Heart left ventricle (tissue), 13 donors: ENCODE measurements at regions not wholly inside any gene's neighbourhood (a gene's known extent, or its start where the extent isn't known, plus 50 kb on each side); places are given as distances from the start of the nearest gene placed in this dataset.

Experiments
- POLR2A ChIP-seq, 2 donors: fragments of 450-650 bp; IDR thresholded peaks; one replicate each; pipeline ENCODE4 v1.6.1; 2017; ENCODE audit warnings: antibody characterized with exemption in 2 of 2, mild to moderate bottlenecking in 2 of 2, moderate library complexity in 2 of 2
- TF ChIP-seq, protein P1 (sequence below), 12 donors: fragments of 200-600 bp; sonication (generic) in 4 of 12; IDR thresholded peaks; one replicate each; pipeline versions ENCODE4 v1.5.0 to v1.8.0; 2018 to 2022; ENCODE audit warnings: antibody characterized with exemption in 12 of 12, mild to moderate bottlenecking in 5 of 12
- donor health status: ischemic (EF 13 %, LVEDD 7.1; RV severe dilation, severe dysfunction).
- donor health status: DM: no; HTN: yes; CAD: no.
- donor health status: DM: no; HTN: no; CAD: no.
- donor health status: ischemic (EF 25% LVEDD 6.9; RV normal size, moderate dysfunction).
- donor health status: ischemic (EF 25% LVEDD 5.7; RV mildly dilated, moderate dysfunction).
- donor health status: ischemic (EF 35%, LVEDD 5.7; RV mildly dilated, moderate dysfunction).
- donor health status: nonischemic (EF 11% LVEDD 7.7; RV severe dilation, severe dysfunction).
- donor health status: DM: yes; HTN: yes; CAD: no.
- donor health status: PGD.
- donor health status: ischemic (EF 29% LVEDD 5.4; RV normal size, mild dysfunction).
- donor health status: nonischemic (EF 23%, LVEDD 6.1; RV moderate dilation, normal function).

DNA sequence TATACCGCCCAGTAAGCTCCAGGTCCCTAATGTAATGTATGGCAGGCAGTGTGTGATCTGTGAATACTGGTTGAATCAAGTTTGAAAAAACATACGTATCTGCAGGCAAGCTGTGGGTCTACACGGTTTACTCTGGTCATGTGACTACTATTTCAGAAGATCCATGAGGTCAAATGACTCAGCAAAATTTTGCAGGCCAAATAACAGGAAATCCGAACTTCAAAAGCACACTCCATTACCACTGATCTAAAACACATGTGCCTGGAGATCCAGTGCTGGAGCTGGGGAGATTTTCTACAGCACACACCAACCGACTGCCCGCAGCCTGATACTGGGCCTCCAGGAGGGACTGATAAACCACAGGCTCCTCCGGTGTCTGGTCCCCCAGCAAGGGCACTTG, 64.5 kb upstream of the SLC44A3 start:
- TF ChIP-seq, protein P1, sequence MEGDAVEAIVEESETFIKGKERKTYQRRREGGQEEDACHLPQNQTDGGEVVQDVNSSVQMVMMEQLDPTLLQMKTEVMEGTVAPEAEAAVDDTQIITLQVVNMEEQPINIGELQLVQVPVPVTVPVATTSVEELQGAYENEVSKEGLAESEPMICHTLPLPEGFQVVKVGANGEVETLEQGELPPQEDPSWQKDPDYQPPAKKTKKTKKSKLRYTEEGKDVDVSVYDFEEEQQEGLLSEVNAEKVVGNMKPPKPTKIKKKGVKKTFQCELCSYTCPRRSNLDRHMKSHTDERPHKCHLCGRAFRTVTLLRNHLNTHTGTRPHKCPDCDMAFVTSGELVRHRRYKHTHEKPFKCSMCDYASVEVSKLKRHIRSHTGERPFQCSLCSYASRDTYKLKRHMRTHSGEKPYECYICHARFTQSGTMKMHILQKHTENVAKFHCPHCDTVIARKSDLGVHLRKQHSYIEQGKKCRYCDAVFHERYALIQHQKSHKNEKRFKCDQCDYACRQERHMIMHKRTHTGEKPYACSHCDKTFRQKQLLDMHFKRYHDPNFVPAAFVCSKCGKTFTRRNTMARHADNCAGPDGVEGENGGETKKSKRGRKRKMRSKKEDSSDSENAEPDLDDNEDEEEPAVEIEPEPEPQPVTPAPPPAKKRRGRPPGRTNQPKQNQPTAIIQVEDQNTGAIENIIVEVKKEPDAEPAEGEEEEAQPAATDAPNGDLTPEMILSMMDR (IDR thresholded peaks at IDR 0.05): no peak
- no peak for TF ChIP-seq POLR2A (IDR thresholded peaks at IDR 0.05)
